GM10266 (cell line): ENCODE measurements at regions not wholly inside any gene's neighbourhood (a gene's known extent, or its start where the extent isn't known, plus 50 kb on each side); places are given as distances from the start of the nearest gene placed in this dataset.

ENCODE experiments used
- DNase-seq: peaks from one replicate; pipeline ENCODE4 v3.0.0; 2012; ENCODE audit errors: extremely low spot score
- CTCF ChIP-seq: IDR thresholded peaks from 2 replicates; pipeline ENCODE4 v1.5.1; 2012; ENCODE audit warnings: mild to moderate bottlenecking, low read depth; ENCODE audit not compliant: control insufficient read depth, insufficient read depth; ENCODE audit errors: missing control alignments

- no peak for TF ChIP-seq CTCF
Observed at GRCh38 chrX:40167233-40167849, 69.6 kb upstream of the BCOR start.

GRCh38 chrX:40166582-40166981 is 68.8 kb upstream of the BCOR start:
- DNase-seq: no peak
- no peak for TF ChIP-seq CTCF

More at GRCh38 chrX:40167233-40167849, 69.6 kb upstream of the BCOR start:
- no peak for DNase-seq

GRCh38 chrX:40165861-40166260 is 68.1 kb upstream of the BCOR start:
- no peak for TF ChIP-seq CTCF

GRCh38 chrX:40165206-40165605 is 67.4 kb upstream of the BCOR start:
- no peak for TF ChIP-seq CTCF
- no peak for DNase-seq

More at GRCh38 chrX:40165861-40166260, 68.1 kb upstream of the BCOR start:
- DNase-seq: no peak

- no peak for TF ChIP-seq CTCF
- no peak for DNase-seq
Observed at GRCh38 chrX:40164751-40165150, 67.0 kb upstream of the BCOR start.

GRCh38 chrX:40158036-40158706 is 60.4 kb upstream of the BCOR start:
- TF ChIP-seq CTCF: peak; percentile 38
- peak; percentile 75 for DNase-seq
